ENCODE measurements at regions not wholly inside any gene's neighbourhood (a gene's known extent, or its start where the extent isn't known, plus 50 kb on each side); places are given as distances from the start of the nearest gene placed in this dataset.
"Not testable (repeated sequence)": the region's sequence is repeated elsewhere in the genome, so short reads cannot be mapped to it uniquely, and the experiment has no call there.

DNA sequence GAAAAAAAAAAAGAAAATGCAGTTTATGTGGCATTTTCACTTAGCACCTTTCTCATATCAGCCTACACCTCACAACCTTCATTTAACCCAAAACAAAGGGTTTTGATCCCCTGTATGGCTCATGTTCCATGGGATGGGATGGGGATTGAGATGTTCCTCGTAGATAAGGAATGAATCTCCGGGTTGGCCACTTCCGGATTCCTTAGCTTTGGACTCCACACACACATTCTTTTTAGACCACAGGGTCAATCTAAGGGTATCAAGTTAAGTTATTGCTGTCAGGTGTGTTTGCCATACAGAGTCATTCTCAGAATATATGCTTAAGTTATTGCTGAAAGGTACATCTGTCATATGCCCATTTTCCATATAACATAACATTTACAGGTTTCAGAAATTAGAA lies 301.4 kb upstream of the TGFBR2 start:
- no peak for DNase-seq

DNA sequence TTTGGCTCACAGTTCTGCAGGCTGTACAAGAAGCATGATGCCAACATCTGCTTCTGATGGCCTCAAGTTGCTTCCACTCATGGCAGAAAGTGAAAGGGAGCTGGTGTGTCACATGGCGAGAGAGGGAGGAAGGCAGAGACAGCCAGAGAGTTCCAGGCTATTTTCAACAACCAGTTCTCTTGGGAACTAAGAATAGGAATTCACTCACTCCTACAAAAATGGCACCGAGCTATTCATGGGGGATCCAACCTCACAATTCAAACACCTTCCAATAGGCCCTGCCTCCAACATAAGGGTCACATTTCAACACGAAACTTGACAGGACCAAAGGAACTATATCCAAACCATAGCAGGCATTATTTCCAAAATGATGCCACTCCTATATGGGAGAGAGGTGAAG lies 299.5 kb upstream of the TGFBR2 start:
- no peak for DNase-seq

- DNase-seq = no peak
Measured at GRCh38 chr3:30307372-30307950, 298.9 kb upstream of the TGFBR2 start.

GRCh38 chr3:30308131-30308530 lies 298.3 kb upstream of the TGFBR2 start:
- DNase-seq = no peak

GRCh38 chr3:30309961-30310954 lies 296.1 kb upstream of the TGFBR2 start:
- no peak for DNase-seq

- no peak for DNase-seq
Measured at GRCh38 chr3:30311781-30312180, 294.6 kb upstream of the TGFBR2 start.

DNA sequence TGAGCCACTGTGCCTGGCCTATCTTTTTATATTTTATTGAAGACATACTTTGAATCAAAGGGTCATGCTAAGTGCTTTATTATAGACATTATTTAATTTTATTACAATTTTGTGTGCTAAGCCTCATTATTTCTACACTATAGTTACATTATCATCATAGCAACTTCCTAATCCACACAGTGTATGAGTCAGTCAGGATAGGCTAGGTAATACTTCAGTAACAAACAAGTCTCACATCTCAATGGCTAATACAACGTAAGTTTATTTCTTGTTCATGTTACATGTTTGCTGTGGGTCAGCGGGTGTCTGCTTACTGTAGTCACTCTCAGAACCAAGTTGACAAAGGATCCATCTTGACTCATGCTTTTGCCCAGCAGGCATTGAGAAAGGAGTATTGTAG lies 292.6 kb upstream of the TGFBR2 start:
- DNase-seq = no peak

DNA sequence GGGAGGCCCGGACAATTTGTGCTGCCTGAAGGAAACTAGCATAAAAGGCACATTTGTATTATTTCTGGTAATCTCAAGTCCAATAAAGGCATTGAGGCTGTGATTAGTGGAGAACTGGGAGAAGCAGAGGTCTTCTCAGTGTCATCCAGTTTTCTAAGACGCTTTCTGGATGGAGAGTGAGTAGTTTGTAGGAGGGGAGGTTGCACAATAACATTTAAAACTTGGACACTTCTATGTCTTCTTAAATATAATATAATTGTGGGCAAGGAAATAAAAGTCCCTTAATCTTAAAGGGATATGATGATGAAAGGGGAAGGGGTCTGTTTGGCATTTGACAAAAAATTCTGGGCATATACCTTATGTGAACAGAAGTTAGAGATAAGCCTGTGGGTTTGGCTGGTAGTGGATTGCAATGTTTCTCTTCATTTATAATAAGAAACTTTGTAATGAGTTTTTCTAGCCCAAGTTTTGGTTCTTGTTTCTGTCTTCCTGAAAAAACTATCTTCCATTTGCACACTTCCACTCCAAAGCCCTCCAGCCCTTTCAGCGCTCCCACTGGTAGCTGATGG lies 291.6 kb upstream of the TGFBR2 start:
- DNase-seq = no peak

- no peak for DNase-seq
Measured at GRCh38 chr3:30315447-30315846, 291.0 kb upstream of the TGFBR2 start.

- no peak for DNase-seq
Measured at GRCh38 chr3:30317561-30317960, 288.8 kb upstream of the TGFBR2 start.

- DNase-seq = no peak
Measured at GRCh38 chr3:30318110-30318509, 288.3 kb upstream of the TGFBR2 start.

DNA sequence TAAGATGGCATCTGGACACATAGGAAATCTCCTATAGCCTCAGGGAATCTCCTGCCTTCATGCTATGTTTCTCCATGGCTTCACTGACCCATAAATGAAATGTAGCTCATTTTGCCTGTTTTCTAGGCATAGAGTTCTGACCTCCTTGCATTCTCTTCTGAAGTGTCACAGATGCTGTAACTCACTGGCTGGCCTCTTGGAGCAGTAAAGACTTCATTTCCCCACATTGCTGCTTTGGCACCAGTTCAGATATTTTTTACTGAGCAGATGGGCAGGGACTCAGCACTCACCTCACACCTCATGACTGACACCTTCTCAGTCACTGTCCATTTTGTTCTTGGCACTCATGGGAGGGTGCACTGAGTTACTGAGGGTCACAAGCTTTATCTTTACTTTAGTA lies 286.7 kb upstream of the TGFBR2 start:
- DNase-seq = no peak

DNA sequence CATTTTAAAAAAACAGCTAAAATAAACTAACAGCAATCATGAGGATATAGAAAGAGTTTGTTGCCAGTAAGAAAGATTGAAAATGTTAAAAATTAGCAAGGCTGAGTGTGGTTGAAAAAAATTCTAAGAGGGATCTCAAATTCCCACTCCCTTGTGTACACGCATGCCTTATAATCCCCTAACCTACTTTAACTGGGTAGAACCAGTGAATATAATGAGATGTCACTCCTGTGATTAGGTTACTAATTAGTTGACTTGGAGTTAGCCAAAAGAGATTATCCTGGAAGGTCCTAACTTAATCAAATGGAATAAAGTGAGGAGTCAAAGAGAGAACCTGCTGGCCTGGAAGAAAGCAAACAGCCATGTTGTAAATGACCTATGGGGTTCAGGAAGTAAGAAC lies 286.0 kb upstream of the TGFBR2 start:
- no peak for DNase-seq

DNA sequence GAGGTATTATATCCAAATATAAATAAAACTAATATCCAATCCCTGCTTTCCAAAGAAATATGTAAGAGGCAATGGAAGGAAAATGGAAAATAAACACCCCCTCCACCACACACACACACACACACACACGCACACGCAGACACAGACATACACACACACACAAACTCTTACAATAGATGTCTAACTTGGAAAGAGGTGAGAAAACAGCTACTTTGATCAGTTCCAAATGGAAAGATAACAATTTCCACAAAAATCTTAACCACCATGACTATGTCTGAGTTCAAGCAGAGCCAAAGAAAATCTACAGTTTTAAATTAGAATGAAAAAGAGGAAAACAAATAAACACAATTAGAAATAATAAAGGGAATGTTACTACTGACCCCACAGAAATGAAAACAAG lies 285.3 kb upstream of the TGFBR2 start:
- no peak for DNase-seq

DNA sequence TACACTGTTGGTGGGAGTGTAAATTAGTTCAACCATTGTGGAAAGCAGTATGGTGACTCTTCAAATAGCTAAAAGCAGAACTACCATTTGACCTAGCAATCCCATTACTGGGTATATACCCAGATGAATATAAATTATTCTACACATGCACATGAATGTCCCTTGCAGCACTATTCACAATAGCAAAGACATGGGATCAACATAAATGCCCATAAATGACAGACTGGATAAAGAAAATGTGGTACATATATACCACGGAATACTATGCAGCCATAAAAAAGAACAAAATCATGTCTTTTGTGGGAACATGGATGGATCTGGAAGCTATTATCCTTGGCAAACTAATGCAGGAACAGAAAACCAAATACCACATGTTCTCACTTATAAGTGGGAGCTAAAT lies 282.8 kb upstream of the TGFBR2 start:
- not testable (repeated sequence) for DNase-seq

DNA sequence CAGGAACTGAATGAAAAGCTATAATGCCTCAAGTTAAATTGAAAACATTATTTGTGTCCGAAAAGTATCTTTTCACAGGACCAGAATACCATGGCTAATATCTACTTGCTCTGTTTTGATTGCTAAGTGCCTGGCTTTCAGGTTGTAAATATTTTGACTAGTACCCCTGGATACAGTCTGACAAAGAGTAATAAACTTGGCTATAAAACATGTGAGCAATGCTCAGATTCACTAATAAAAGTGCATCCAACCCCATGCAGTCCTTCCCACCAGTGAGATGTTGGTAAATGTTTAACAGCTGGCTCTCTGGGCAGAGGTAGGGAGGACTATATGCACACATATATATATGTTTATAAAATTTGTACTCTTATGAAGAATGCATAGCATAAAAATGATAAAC lies 281.8 kb upstream of the TGFBR2 start:
- no peak for DNase-seq

- not testable (repeated sequence) for DNase-seq
Measured at GRCh38 chr3:30327976-30328375, 278.4 kb upstream of the TGFBR2 start.

DNA sequence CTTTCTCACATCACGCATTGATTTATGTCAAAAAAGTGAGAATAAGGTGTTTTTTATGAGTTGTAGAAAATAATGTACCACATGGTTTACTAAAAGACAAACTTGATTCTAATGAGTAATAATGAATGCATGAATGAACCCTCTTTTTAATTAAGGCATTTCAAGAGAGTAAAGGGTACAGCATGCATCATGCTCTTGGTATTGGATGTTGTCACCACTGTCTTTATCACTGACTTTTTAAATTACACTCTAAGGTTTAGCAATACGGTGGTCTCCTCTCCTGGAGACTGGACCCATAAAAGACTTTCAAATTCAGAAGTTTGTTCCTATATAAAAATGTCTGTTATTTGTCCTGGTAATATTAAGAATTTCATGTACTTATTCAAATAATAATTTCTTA lies 277.5 kb upstream of the TGFBR2 start:
- DNase-seq = not testable (repeated sequence)

DNA sequence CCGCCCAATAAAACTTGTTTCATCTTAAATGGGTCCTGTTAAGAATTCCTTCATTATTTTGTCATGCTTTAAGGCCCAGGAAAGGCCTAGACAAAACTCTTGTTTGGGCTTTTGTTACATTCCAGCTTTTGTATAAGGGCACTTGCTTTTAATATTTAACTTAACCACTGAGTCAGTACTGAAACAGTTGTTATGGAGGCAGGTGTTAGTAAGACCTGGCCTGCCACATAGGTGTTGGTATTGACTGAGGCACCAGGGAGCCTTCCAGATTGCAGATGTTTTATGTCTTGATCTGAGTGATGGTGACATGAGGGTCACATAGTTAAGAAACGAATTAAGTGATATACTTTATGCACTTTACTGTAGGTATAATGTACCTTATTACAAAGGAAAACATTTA lies 274.9 kb upstream of the TGFBR2 start:
- DNase-seq = no peak

GRCh38 chr3:30332196-30333021 lies 274.0 kb upstream of the TGFBR2 start:
- DNase-seq = no peak

- DNase-seq = no peak
Measured at GRCh38 chr3:30333143-30333542, 273.3 kb upstream of the TGFBR2 start.

DNA sequence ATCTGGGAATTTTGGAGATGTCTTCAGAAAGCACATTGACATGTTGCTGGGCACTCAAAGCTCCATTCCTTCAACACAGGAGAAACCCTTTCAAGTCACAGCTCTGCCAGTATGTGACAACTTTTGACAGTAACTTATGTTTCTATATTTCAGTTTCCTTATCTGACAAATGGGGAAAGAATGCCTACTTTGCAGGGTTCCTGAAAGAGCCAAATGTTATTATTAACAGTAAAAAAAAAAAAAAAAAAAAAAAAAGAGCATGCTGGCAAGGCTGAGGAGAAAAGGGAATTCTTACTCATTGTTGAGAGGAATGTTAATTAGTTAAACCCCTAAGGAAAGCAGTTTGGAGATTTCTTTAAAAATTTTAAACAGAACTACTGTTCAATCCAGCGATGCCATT lies 272.5 kb upstream of the TGFBR2 start:
- DNase-seq = no peak

DNA sequence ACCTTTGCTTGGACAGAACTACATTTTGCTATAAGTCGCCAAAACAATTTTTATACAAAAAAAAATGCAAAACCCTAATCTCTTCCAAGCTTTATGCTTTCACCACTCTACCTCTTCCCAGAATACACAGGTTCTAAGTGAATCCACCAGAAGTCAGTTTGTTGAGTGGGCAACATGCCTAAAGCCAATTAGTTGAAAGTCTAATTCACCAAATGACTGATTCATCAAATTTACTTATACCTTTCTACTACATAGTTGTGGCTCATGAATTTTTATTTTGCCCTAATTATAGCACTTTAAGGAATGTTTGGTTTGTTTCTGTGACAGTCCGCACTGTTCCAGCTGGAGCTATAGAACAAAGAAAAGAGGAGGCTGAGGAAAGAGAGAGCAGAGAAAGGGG lies 265.9 kb upstream of the TGFBR2 start:
- DNase-seq = no peak
